Motor neuron (in vitro differentiated cells): ENCODE measurements at regions not wholly inside any gene's neighbourhood (a gene's known extent, or its start where the extent isn't known, plus 50 kb on each side); places are given as distances from the start of the nearest gene placed in this dataset.
A peak's percentile ranks its signal among the peaks of the same experiment; 100 is the strongest.

Experiments used
- ATAC-seq, 8 experiments: fragments of 200-7000 bp; cut with Tn5 transposase; replicated peaks in 6 of 8; 2 replicates each; pipeline ENCODE4 v1.8.0; 2021; ENCODE audit warnings: mild to moderate bottlenecking in 8 of 8, moderate library complexity in 8 of 8
- H3K27ac ChIP-seq, 2 donors: fragments of 250-450 bp; sonication (Bioruptor Pico); 2 replicates each; pipeline ENCODE4 v1.9.0; 2021; ENCODE audit warnings: antibody characterized with exemption in 2 of 2, mild to moderate bottlenecking in 2 of 2, moderate library complexity in 1 of 2
- H3K4me1 ChIP-seq, 2 donors: fragments of 250-450 bp; sonication (Bioruptor Pico); replicated peaks in 1 of 2; 2 replicates each; pipeline ENCODE4 v1.6.1; 2021; ENCODE audit warnings: antibody characterized with exemption in 2 of 2, mild to moderate bottlenecking in 2 of 2, moderate library complexity in 1 of 2
- H3K4me3 ChIP-seq, 5 donors: fragments of 250-450 bp; sonication (Bioruptor Pico); 2 replicates each; pipeline ENCODE4 v1.9.0; 2021; ENCODE audit warnings: antibody characterized with exemption in 5 of 5, mild to moderate bottlenecking in 5 of 5, moderate library complexity in 4 of 5
- WGBS, 10 experiments: fragments of 450-650 bp; shearing (Covaris generic); methylation state at CpG; one replicate each; pipeline ENCODE4 v1.0.0; 2022; 5-methylcytosine and 5-hydroxymethylcytosine counted together
- in situ Hi-C, 9 experiments: fragments of 400-800 bp; cut with MboI; loops; one replicate each; pipeline ENCODE4 v1.15.0; 2021; ENCODE audit warnings: low sequenced_read_pairs in 9 of 9, low pct_unique_long_range_greater_than_20kb in 2 of 9; ENCODE audit not compliant: unreplicated experiment in 9 of 9

DNA sequence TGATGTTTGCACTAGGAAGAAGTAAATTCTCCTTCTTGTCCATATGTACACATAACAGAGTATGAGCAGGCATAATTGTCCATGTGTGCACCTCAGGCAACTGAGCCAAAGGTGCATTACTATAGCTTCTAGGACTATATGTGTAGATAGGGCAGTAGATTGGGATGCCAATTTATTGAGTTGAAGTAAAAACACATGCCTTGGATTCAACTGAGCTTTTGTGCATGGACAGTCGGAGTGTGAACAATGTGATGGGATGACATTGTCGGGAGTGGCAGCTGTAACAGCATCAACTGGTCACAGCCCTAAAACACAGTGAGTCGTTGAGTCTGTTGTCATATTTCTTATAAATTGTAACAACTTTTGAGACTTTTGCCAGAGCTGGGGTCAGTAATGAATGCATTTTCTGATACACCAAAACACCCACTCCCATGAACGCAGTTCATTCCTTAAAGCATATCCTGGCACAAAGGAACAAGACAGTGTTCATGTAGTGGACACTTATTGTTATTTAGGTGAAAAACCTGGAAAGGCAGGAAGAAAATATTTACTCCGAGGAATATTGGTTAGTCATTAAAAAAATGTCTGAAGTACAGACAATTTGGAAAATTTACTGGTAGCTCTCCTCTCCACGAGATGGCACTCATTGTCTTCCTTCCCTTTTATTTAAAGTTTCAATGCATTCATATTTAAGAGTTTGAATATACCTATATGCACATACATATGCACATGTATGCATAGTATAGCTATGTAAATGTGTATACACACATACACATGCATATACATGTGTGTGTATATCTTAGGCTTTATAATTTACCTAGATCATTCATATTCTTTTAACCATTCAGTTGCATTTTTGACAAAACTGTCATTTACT is 302.0 kb upstream of the STXBP5 start:
- in situ Hi-C loops = loop anchor here in 1 of 9 experiments (25.0 kb wide), 1 partner anchor 310 kb away; the partner anchor contains the start of gene STXBP5
- peak in 1 of 8 experiments; percentile 81 for ATAC-seq
- Histone ChIP-seq H3K27ac (no peak overlapping the region), H3K4me1 (no peaks in the 10 kb centered on the region), H3K4me3 (no peak overlapping the region)
- WGBS, 10 experiments = 63 to 93% (median 79%) methylated on average over 2 to 6 of the region's 6 CpGs; no CpG with 5 or more reads in 2 of the 10 experiments

DNA sequence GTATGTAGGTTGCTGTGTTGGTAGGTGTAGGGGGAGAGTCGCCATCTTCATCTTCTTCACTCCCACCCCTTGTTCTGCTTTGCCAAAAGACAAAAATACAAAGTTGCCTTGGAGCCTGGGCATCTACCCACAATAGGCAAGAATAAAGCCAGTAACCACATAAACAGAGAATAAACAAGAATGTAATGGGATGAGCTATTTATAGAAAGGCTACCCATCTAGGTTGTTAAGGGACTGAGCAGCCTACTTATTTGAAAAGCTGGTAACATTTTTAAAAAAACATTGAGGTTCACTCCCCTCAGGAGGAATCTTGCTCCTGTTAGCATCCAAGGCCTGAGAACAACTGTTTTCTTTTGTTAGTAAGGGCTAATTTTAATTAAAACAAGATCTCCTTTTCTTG is 301.4 kb upstream of the STXBP5 start:
- Histone ChIP-seq H3K4me1 (no peaks in the 10 kb centered on the region), H3K27ac (no peak overlapping the region), H3K4me3 (no peak overlapping the region)
- ATAC-seq = peak in 2 of 8 experiments; percentile 35 to 65
- 40 to 100% (median 80%) methylated on average over 1 of the region's 1 CpG; no CpG with 5 or more reads in 4 of the 10 experiments for WGBS, 10 experiments
- in situ Hi-C loops = loop anchor here in 1 of 9 experiments (25.0 kb wide), 1 partner anchor 309 kb away; the partner anchor contains the start of gene STXBP5

DNA sequence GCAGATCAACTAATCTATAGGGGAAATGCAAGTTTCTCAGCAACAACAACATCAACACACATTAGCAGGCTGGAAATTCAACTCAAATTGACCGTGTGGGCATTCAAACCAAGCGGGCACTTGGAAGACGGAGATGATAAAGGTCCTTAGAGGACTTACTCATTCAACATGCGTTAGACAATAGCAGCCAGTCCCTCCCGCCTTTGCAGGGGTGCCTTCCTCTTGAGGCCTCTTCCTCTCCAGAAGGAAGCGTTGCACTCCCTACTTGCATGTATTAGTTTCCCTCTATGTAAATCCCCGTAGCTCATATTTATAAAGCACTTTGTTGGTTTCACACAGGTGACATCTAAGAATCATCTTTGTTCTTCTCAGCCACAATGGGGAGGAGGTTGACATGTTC is 300.8 kb upstream of the STXBP5 start:
- no peak for ATAC-seq

DNA sequence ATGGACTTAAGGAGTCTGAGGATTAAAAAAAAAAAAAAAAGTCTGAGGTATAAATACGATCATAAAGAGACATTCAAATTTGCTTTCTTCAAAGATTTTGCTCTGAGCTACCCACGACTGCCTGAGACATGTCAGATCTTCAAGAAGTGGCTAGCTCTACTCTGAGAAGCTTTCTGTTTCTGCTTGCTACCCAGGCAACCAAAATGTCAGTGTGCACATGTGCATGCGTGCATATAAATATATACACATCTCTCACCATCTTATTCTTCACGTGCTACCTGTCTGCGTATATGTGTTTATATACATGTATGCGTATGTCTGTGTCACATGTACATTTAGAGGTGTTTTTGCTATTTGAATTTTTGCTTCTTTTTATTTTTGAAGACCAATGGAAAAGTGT is 299.6 kb upstream of the STXBP5 start:
- WGBS, 10 experiments = 63 to 96% (median 68%) methylated on average over 3 to 6 of the region's 6 CpGs; no CpG with 5 or more reads in 3 of the 10 experiments
- in situ Hi-C loops = loop anchor here in 1 of 9 experiments (25.0 kb wide), 1 partner anchor 308 kb away; the partner anchor contains the start of gene STXBP5

More for the DNA sequence above, 300.8 kb upstream of the STXBP5 start:
- no peak overlapping the region for H3K27ac ChIP-seq
- H3K4me3 ChIP-seq = no peak overlapping the region
- in situ Hi-C loops = loop anchor here in 1 of 9 experiments (25.0 kb wide), 1 partner anchor 309 kb away; the partner anchor contains the start of gene STXBP5
- WGBS, 10 experiments = 67 to 95% (median 86%) methylated on average over 1 to 7 of the region's 7 CpGs; no CpG with 5 or more reads in 1 of the 10 experiments
- H3K4me1 ChIP-seq = no peaks in the 10 kb centered on the region

DNA sequence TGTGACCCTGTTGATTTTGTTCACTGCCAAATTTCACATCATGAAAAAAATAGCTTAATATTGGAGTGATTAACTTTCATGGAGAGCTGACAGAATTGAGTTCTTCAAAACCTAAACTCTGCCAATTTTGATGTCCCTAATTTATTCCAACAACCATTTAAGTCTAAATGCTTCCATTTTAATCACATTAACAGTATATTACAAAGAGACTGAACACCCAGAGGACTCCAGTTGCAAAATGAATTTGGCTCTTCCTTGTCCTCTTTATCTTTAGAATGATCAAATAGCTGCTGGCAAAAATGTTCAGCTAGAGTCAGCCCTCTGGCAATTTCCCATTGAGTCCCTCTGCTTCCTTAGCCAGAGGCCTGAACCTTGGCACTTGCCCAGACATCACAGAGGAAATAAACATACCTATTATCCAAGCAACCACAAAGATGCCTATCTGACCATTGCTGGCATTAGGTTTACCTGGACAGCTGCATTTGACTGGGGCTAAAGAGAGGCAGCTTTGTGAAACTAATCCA is 299.0 kb upstream of the STXBP5 start:
- peak in 4 of 8 experiments; percentile 30 to 53 (median 42) for ATAC-seq
- in situ Hi-C loops = loop anchor here in 1 of 9 experiments (25.0 kb wide), 1 partner anchor 307 kb away; the partner anchor contains the start of gene STXBP5

More for the DNA sequence above, 299.6 kb upstream of the STXBP5 start:
- Histone ChIP-seq H3K27ac (no peak overlapping the region), H3K4me3 (no peak overlapping the region), H3K4me1 (no peaks in the 10 kb centered on the region)
- peak in 3 of 8 experiments; percentile 27 to 42 (median 40) for ATAC-seq

DNA sequence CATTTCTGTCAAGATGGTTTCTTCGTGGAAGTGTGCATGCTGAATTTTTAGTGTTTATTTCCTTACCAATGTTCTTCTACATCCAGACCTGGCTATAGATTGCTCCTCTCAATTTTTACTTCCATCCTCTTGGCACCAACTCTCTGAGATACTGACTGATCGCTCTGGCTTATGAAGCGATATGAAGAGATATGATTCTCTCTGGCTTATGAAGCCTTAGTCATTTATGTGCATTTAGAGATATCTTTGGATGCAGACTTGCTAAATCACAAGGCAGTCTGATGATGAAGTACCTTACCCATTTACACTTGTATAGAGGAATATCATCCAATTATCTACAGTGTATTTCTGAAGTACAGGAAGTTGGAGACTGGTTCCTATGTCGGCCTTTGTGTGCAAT is 295.4 kb upstream of the STXBP5 start:
- ATAC-seq = peak in 1 of 8 experiments; percentile 23
- Histone ChIP-seq H3K4me3 (no peak overlapping the region), H3K4me1 (peaks cover 2 to 12% of the 10 kb centered on the region in 2 donors), H3K27ac (no peak overlapping the region)
- in situ Hi-C loops = loop anchor here in 1 of 9 experiments (25.0 kb wide), 1 partner anchor 304 kb away; the partner anchor contains the start of gene STXBP5
- WGBS, 10 experiments = 70 to 97% (median 85%) methylated on average over 1 to 4 of the region's 4 CpGs; no CpG with 5 or more reads in 1 of the 10 experiments

More for the DNA sequence above, 299.0 kb upstream of the STXBP5 start:
- H3K4me3 ChIP-seq = no peak overlapping the region
- H3K4me1 ChIP-seq = no peaks in the 10 kb centered on the region
- H3K27ac ChIP-seq = no peak overlapping the region

DNA sequence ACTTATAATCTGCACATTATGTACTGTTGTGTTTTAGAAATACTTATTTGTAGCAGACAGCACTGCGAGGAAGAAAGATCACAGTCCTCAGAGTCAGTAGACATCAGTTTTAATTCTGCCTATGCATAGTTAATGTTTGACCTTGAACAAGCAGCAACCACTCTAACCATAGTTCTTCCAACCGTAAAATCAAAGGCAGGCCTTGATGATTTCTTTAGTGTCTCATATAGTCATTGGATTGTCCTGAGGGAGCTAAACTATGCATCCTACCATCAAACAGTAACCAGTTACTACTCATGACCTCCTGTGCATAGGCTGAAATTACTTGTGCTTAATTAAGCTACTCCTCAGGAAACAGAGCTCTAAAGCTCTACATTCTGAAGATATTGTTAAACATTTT is 294.8 kb upstream of the STXBP5 start:
- no peak overlapping the region for H3K4me3 ChIP-seq
- H3K27ac ChIP-seq = no peak overlapping the region
- in situ Hi-C loops = loop anchor here in 1 of 9 experiments (25.0 kb wide), 1 partner anchor 303 kb away; the partner anchor contains the start of gene STXBP5
- WGBS, 10 experiments = 71 to 100% (median 93%) methylated on average over 1 to 2 of the region's 2 CpGs; no CpG with 5 or more reads in 3 of the 10 experiments
- H3K4me1 ChIP-seq = peaks cover 8 to 18% of the 10 kb centered on the region in 2 donors
- no peak for ATAC-seq

DNA sequence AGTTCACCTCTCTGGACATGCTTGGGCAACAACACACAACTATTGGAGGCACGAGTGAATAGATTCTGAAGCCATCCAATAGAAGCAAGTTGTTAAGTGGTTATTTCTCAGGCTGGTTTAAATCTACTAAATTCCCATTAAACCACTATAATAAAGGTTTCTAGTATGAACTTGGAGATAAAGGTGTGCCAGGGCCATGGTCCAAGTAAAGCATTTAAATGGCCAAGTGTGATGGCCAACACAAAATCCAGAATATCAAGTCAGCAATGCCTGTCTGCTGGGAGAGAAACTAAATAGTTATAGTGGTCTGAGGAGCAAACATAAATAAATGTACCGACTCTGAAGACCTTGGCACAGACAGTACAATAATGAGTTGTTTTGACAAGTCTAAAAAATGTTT is 294.3 kb upstream of the STXBP5 start:
- in situ Hi-C loops = loop anchor here in 1 of 9 experiments (25.0 kb wide), 1 partner anchor 302 kb away; the partner anchor contains the start of gene STXBP5
- peaks cover 13 to 23% of the 10 kb centered on the region in 2 donors for H3K4me1 ChIP-seq
- ATAC-seq = no peak

DNA sequence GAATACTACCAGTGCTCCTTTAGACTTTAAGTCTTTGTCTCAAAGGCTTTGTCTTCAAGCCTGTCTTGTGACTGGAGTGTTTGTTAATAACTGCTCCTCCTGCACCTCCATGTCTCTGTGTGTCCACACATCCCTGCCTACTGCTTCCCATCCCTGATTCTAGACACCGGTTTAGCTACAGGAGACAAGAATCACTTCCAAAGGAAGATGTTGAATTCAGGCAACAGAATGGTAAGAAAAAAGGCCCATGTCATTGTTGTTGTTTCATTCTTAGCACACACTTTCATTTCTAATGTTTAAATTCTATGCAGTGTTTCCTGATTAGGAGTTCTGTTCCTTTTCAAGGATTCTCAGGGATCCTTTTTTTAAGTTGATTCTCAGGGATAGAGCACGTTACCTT is 293.6 kb upstream of the STXBP5 start:
- no peak overlapping the region for H3K27ac ChIP-seq
- whole genome bisulfite sequencing, 10 experiments = 70 to 100% (median 100%) methylated on average over 1 to 2 of the region's 2 CpGs; no CpG with 5 or more reads in 2 of the 10 experiments
- in situ Hi-C loops = loop anchor here in 1 of 9 experiments (25.0 kb wide), 1 partner anchor 302 kb away; the partner anchor contains the start of gene STXBP5
- no peak overlapping the region for H3K4me3 ChIP-seq
- ATAC-seq = no peak
- peaks cover 13 to 27% of the 10 kb centered on the region in 2 donors for H3K4me1 ChIP-seq

More for the DNA sequence above, 294.3 kb upstream of the STXBP5 start:
- H3K4me3 ChIP-seq = no peak overlapping the region
- 50 to 100% (median 90%) methylated on average over 1 to 2 of the region's 2 CpGs; no CpG with 5 or more reads in 2 of the 10 experiments for WGBS, 10 experiments
- no peak overlapping the region for H3K27ac ChIP-seq

DNA sequence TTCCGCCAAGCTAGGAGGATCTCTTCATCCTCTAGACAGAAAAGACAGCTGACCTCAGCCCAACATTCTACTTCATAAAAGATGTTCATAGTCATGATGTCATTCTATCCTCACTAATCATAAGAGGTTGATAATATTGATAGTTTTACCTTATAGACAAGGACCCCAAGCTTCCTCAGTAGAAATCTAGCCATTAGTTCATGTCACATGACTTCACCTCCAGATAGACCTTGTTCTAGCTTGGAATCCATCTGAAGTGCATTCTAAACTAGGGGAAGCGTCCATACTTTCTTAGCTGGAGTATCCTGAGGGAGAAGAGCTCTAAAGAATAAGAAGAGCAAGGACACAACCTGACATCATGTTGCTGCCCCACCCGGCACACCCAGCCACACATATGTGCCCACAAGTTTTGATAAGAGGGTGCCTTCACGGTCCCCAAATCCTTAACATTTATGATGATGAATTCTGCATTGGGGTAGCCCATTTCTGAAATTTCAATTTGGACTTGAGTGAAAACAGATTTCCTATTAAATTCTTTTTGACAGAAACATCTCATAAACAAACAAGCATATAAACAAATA is 292.5 kb upstream of the STXBP5 start:
- ATAC-seq = no peak
- in situ Hi-C loops = loop anchor here in 1 of 9 experiments (25.0 kb wide), 1 partner anchor 301 kb away; the partner anchor contains the start of gene STXBP5
- Histone ChIP-seq H3K4me1 (peaks cover 13 to 27% of the 10 kb centered on the region in 2 donors), H3K27ac (no peak overlapping the region), H3K4me3 (no peak overlapping the region)
- 44 to 100% (median 89%) methylated on average over 2 to 4 of the region's 4 CpGs; no CpG with 5 or more reads in 4 of the 10 experiments for WGBS, 10 experiments

DNA sequence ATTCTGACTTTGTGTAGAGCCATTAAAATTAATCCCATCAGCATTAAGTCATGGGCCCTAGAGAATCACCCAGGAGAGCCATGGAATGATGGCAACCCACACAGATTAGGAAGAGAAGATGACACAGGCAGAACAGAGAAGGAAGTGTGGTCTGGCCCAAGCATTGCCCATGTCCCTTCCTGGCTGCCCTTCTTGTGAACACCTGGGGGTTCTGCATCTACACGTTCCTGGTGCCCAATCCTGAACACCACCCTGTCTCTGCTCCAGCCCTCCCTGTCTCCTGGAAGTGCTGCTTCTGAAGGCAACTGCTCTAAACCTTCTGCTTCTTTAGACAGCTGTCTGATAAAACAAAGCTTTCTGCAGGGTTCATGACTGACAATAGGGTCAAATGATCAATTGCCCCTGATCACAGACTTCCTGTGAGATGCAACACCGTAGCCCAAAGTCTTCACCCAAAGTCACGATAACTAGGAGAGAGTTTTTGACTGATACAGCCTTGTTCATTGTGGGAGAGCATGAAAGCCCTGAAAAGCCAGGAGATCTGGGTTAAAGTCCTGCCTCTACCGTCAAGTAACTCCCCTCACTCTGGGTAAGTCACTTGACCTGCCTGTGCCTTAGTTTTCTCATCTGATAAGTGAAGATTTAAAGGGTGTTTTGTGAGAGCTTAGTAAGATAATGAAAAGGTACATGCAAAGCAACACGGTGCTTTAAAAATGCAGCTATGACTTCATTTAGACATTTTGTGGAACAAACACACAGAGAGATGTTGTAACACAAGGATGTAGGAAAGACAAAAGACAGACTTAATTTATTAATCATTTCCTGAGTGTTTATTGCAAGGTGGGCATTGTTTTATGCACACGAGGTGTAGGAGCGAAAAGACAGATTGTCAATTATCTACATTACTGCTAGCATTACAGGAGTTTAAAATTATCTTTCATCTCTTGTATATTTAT is 291.2 kb upstream of the STXBP5 start:
- no peak overlapping the region for H3K27ac ChIP-seq
- 52 to 93% (median 69%) methylated on average over 3 to 7 of the region's 7 CpGs; no CpG with 5 or more reads in 1 of the 10 experiments for WGBS, 10 experiments
- peaks cover 13 to 27% of the 10 kb centered on the region in 2 donors for H3K4me1 ChIP-seq
- ATAC-seq = peak in 1 of 8 experiments; percentile 18
- in situ Hi-C loops = loop anchor here in 1 of 9 experiments (25.0 kb wide), 1 partner anchor 299 kb away; the partner anchor contains the start of gene STXBP5
- no peak overlapping the region for H3K4me3 ChIP-seq
